GM10266 (cell line): ENCODE measurements at regions not wholly inside any gene's neighbourhood (a gene's known extent, or its start where the extent isn't known, plus 50 kb on each side); places are given as distances from the start of the nearest gene placed in this dataset.

Source experiments
- DNase-seq: peaks from one replicate; pipeline ENCODE4 v3.0.0; 2012; ENCODE audit errors: extremely low spot score
- CTCF ChIP-seq: IDR thresholded peaks from 2 replicates; pipeline ENCODE4 v1.5.1; 2012; ENCODE audit warnings: mild to moderate bottlenecking, low read depth; ENCODE audit not compliant: control insufficient read depth, insufficient read depth; ENCODE audit errors: missing control alignments

GRCh38 chr10:81679291-81679690, 195.7 kb upstream of the NRG3 start:
- no peak for DNase-seq
- no peak for TF ChIP-seq CTCF

DNA sequence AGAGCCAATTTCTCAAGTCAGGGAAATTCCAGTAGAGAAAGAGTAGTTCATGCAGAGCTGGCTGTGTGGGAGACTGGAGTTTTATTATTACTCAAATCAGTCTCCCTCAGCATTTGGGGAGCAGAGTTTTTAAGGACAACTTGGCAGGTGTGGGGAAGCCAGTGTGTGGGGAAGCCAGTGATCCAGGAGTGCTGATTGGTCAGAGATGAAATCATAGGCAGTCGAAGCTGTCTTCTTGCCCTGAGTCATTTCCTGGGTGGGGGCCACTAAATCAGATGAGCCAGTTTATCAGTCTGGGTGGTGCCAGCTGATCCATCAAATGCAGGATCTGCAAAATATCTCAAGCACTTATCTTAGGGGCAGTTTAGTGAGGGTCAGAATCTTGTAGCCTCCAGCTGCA, 194.6 kb upstream of the NRG3 start:
- TF ChIP-seq CTCF: no peak
- DNase-seq: no peak

DNA sequence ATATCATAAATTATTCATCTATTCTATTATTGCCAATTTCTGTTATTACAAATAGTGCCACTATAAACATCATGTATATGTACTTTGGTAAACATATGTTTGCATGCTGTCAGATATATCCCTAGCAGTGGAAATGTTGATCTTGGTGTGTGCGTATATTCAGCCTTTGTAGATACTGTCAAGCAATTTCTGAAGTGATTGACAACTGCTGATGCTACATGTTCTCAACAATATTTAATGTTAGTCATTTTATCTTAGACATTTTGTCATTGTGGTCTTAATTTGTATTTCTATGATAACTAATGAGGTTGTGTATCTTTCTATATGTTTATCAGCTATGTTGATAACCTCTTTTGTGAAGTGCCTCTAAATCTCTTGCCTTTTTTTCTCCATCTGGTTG, 186.5 kb upstream of the NRG3 start:
- no peak for DNase-seq
- no peak for TF ChIP-seq CTCF

DNA sequence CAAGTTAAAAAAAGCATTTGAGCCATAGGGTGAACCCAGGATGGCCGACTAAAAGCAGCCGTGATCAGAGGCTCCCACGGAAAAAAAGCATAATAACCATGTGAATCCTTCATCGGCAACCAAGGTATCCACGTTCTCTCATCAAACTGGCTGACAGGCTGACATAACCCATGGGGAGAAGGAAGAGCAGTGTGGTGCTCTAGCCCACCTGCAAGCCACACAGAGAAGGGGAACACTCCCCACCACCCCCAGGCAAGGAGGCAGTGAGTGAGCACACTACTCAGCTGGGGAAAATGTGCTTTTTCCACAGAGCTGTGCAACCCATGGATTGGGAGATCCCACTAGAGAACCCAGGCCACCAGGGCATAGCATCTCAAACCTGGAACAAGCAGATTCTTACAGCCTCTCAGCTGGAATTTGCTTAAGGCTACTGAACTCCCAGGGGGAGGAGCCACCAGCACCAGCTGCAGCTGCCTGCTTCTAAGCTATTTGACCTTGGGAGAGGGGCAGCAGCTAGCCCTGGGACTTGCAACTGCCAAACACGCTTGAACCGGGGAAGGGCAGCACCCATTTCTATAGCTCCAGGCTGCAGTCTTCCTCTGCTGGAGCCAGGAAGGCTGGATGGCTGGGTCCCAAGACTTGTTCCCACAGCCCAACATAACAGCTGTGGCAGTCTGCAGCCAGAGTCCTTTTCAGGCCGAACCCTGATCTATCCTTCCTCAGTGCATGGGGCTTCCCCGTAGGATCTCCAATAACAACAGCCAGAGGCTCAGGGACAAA, 178.2 kb upstream of the NRG3 start:
- no peak for TF ChIP-seq CTCF
- DNase-seq: no peak

GRCh38 chr10:81704596-81704995, 170.4 kb upstream of the NRG3 start:
- TF ChIP-seq CTCF: no peak
- DNase-seq: no peak

DNA sequence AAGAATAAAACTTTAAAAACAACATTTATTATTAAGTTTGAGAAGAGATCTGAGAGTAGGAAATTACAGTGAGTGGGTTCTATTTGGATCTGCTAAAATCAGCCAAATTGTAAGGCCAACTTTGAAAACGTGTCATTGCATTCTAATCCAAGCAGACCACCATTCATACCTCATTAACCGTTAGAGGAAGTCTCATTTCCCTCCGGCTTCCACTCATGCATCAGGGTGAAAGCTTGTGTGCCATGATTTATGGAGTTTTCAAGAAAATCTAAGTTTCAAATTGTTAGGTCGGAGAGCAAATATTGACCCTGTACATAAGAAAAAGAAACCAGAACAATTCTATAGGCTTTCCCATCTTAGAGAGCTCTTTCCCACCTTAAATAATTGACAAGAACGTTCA, 166.6 kb upstream of the NRG3 start:
- no peak for TF ChIP-seq CTCF
- no peak for DNase-seq

DNA sequence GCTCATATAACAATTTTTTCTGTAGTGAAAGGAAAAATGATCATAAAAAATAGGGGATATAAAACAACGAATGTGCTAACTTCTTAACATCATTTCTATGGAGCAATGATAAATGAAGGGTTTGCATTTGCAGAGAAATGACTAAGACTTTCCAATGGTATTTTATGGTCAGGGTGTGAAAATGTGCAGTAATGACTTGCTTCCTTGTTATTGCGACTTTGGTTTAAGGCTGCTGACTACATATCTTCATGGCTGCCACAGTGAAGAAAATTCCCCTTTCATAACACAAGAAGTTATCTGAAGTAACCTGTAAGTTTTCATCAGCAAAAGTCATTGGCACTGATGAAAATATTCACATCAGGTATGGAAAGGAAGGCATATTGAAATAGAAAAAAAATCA, 166.1 kb upstream of the NRG3 start:
- TF ChIP-seq CTCF: no peak
- no peak for DNase-seq
